ENCODE measurements at regions not wholly inside any gene's neighbourhood (a gene's known extent, or its start where the extent isn't known, plus 50 kb on each side); places are given as distances from the start of the nearest gene placed in this dataset.
"Not testable (repeated sequence)": the region's sequence is repeated elsewhere in the genome, so short reads cannot be mapped to it uniquely, and the experiment has no call there.

DNA sequence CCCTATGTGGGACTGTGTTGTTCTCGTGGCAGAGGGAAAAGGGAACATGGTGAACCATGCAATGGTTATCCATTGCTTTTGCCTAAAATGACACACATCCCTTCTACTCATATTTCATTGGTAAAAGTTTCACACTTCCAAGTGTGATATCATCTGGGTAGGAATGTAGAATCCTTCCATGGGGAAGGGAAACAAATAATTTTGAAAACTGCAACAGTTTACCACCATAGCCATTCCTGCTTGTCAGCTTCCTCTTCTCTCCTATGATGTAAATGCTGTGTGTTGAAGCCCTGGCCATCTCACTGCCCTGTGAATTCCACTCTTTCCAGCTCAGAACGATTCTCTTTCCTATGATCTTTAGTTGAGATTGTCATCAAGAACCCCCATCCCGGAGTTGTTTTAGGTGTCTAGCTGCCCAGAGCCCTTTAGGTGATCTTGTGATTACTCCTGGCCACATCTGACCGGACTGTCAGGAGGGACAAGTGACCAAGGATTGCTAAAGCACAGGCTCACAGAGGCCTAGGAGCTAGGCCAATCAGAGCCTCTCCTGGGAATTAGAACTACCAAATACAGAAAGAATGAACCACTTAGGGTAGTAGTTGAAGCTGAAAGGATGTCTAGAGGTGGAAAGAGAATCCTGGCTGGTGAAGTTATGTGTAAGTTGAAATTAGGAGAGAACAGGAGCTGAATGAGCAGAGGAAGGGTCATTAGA, 84.6 kb downstream of the VCPKMT start:
- no peak overlapping the region for H3K4me3 ChIP-seq
- H3K4me1 ChIP-seq, result peaks cover 9 to 43% (median 15%) of the 10 kb centered on the region in 3 donors
- WGBS, 2 donors, result 72 to 83% methylated on average over 4 of the region's 4 CpGs
- intact Hi-C loops (cut with DNase I), result no loop called here
- no peaks in the 10 kb centered on the region for H3K9me3 ChIP-seq
- H3K36me3 ChIP-seq, result no peaks in the 10 kb centered on the region
- H3K27ac ChIP-seq, result peak overlapping the region in 3 of 4 donors; percentile 15 to 93 (median 93)
- no peak for TF ChIP-seq POLR2A (IDR thresholded peaks at IDR 0.05)
- TF ChIP-seq, protein P1, sequence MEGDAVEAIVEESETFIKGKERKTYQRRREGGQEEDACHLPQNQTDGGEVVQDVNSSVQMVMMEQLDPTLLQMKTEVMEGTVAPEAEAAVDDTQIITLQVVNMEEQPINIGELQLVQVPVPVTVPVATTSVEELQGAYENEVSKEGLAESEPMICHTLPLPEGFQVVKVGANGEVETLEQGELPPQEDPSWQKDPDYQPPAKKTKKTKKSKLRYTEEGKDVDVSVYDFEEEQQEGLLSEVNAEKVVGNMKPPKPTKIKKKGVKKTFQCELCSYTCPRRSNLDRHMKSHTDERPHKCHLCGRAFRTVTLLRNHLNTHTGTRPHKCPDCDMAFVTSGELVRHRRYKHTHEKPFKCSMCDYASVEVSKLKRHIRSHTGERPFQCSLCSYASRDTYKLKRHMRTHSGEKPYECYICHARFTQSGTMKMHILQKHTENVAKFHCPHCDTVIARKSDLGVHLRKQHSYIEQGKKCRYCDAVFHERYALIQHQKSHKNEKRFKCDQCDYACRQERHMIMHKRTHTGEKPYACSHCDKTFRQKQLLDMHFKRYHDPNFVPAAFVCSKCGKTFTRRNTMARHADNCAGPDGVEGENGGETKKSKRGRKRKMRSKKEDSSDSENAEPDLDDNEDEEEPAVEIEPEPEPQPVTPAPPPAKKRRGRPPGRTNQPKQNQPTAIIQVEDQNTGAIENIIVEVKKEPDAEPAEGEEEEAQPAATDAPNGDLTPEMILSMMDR (IDR thresholded peaks at IDR 0.05), result no peak
- H3K27me3 ChIP-seq, result no peaks in the 10 kb centered on the region
- DNase-seq, result no peak

DNA sequence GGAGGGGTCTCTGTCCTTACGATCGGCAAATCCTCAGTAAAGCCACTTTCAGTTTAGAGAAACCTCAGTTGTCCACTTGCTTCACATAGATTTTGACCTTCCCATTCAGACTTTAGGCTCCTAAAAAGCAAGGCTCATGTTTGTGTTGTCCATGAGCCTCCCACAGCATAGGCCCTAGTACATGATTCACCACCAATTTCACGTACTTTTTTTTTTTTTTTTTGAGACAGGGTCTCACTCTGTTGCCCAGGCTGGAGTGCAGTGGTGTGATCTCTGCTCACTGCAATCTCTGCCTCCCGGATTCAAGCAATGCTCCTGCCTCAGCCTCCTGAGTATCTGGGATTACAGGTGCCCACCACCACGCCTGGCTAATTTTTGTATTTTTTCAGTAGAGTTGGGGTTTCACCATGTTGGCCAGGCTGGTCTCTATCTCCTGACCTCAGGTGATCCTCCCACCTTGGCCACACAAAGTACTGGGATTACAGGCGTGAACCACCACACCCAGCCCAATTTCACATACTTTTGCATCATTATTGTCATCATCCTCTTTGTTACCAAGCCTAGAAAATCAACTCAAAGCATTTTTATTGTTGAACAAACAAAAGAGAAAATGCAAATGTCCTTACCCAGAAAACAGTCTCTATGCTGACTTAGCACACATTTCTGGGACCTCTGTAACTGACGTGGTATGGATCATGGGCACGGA, 83.8 kb downstream of the VCPKMT start:
- H3K9me3 ChIP-seq; DNase-seq; H3K27me3 ChIP-seq; H3K4me3 ChIP-seq; H3K36me3 ChIP-seq; intact Hi-C loops (cut with DNase I): not testable (repeated sequence)
- Histone ChIP-seq H3K4me1 (peaks cover 9 to 52% (median 14%) of the 10 kb centered on the region in 3 donors), H3K27ac (peak overlapping the region in 3 of 4 donors; percentile 32 to 93 (median 93))
- WGBS, 2 donors, result 88 to 94% methylated on average over 8 of the region's 8 CpGs

DNA sequence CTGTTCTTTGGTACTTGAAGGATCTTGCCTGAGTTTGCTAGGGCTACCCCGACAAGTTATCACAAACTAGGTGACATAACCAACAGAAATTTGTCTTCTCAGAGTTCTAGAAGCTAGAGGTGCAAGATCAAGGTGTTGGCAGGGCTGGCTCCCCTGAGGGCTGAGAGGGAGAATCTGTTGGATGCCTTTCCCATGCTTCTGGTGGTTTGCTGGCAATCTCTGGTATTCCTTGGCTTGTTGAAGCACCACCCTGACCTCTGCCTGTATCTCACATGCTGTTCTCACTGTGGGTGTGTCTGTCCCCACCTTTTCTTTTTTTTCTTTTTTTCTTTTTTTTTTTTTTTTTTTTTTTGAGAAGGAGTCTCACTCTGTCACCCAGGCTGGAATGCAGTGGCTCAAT, 81.2 kb downstream of the VCPKMT start:
- Histone ChIP-seq H3K9me3 (no peaks in the 10 kb centered on the region), H3K36me3 (no peaks in the 10 kb centered on the region), H3K27ac (peak overlapping the region; percentile 80 to 93 (median 92)), H3K4me1 (peaks cover 27 to 74% (median 35%) of the 10 kb centered on the region in 3 donors), H3K4me3 (no peak overlapping the region), H3K27me3 (no peaks in the 10 kb centered on the region)
- WGBS, 2 donors, result 43 to 57% methylated on average over 1 of the region's 1 CpG
- no peak for DNase-seq
- TF ChIP-seq, protein P1 (IDR thresholded peaks at IDR 0.05), result no peak
- no peak for TF ChIP-seq POLR2A (IDR thresholded peaks at IDR 0.05)
- intact Hi-C loops (cut with DNase I), result no loop called here

DNA sequence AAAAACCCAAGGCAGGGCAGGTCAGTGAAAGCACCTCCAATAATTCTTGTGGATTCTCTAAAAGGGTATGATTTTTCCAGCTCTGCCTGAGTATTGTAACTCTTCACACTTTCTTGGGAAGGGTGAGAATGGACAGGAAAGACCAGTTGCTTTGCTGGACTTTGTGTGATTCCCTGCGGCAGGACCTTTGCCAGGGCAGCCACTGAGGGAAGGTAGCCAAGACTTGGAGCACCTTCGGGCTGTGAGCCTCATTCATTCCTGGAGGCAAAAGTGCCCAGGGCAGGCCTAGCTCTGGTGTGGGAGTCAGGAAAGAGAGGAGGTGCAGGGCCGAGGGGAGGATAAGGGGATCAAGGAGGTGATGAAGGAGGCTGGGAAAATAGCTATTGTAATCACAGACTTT, 80.2 kb downstream of the VCPKMT start:
- H3K9me3 ChIP-seq, result no peaks in the 10 kb centered on the region
- no peaks in the 10 kb centered on the region for H3K27me3 ChIP-seq
- intact Hi-C loops (cut with DNase I), result no loop called here
- H3K4me1 ChIP-seq, result peaks cover 37 to 84% (median 45%) of the 10 kb centered on the region in 3 donors
- H3K27ac ChIP-seq, result peak overlapping the region; percentile 80 to 93 (median 92)
- TF ChIP-seq, protein P1 (IDR thresholded peaks at IDR 0.05), result no peak
- no peak for TF ChIP-seq POLR2A (IDR thresholded peaks at IDR 0.05)
- 21 to 44% methylated on average over 3 of the region's 3 CpGs for WGBS, 2 donors
- no peak for DNase-seq
- no peak overlapping the region for H3K4me3 ChIP-seq
- no peaks in the 10 kb centered on the region for H3K36me3 ChIP-seq

DNA sequence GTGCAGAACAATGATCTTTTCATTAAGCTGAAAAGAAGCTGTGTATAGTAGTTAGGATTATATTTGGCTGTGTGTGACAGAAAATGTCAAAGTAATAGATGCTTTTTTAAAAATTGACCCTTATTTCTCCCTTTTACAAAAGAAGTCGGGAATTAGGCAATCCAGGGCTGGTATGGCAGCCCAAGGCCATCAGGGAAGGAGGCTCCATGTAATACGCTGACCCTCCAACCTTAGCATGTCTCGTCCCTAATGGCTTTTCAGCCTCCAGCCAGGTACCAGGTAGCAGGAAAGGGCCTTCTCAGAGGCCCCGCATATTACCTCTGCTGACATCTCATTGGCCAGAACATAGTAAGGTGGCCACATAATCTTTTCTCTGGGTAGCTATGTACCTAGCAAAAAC, 79.7 kb downstream of the VCPKMT start:
- no peaks in the 10 kb centered on the region for H3K9me3 ChIP-seq
- WGBS, 2 donors, result 68 to 94% methylated on average over 4 of the region's 4 CpGs
- intact Hi-C loops (cut with DNase I), result no loop called here

More for the DNA sequence above, 79.7 kb downstream of the VCPKMT start:
- Histone ChIP-seq H3K27me3 (no peaks in the 10 kb centered on the region), H3K4me1 (peaks cover 38 to 88% (median 48%) of the 10 kb centered on the region in 3 donors), H3K27ac (peak overlapping the region; percentile 80 to 93 (median 92)), H3K36me3 (no peaks in the 10 kb centered on the region), H3K4me3 (no peak overlapping the region)
- TF ChIP-seq POLR2A (IDR thresholded peaks at IDR 0.05), result no peak
- TF ChIP-seq, protein P1 (IDR thresholded peaks at IDR 0.05), result no peak
- no peak for DNase-seq

All from esophagus squamous epithelium (tissue), 5 donors.